Skeletal muscle tissue (tissue), 3 donors: ENCODE measurements at regions not wholly inside any gene's neighbourhood (a gene's known extent, or its start where the extent isn't known, plus 50 kb on each side); places are given as distances from the start of the nearest gene placed in this dataset.

Source experiments
- H3K27ac ChIP-seq: one replicate; pipeline ENCODE4 v1.7.0; 2013; ENCODE audit warnings: mild to moderate bottlenecking, low read depth, low read length, inconsistent platforms
- H3K27me3 ChIP-seq, 3 donors: one replicate each; pipeline ENCODE4 v1.7.0; 2013; ENCODE audit warnings: low read length in 3 of 3; ENCODE audit not compliant: control insufficient read depth in 3 of 3, insufficient read depth in 3 of 3
- H3K36me3 ChIP-seq, 3 donors: one replicate each; pipeline ENCODE4 v1.7.0; 2013; ENCODE audit warnings: low read length in 3 of 3; ENCODE audit not compliant: control insufficient read depth in 3 of 3, insufficient read depth in 3 of 3
- H3K4me1 ChIP-seq, 3 donors: one replicate each; pipeline ENCODE4 v1.7.0; 2013; ENCODE audit warnings: low read length in 3 of 3, mild to moderate bottlenecking in 3 of 3; ENCODE audit not compliant: control insufficient read depth in 3 of 3, insufficient read depth in 3 of 3
- H3K4me3 ChIP-seq, 3 donors: one replicate each; pipeline ENCODE4 v1.7.0; 2013; ENCODE audit warnings: low read length in 3 of 3
- H3K9ac ChIP-seq, 3 donors: one replicate each; pipeline ENCODE4 v1.7.0; 2013; ENCODE audit warnings: low read length in 3 of 3, mild to moderate bottlenecking in 3 of 3, moderate library complexity in 2 of 3, low read depth in 1 of 3
- H3K9me3 ChIP-seq, 3 donors: one replicate each; pipeline ENCODE4 v1.7.0; 2013; ENCODE audit warnings: low read length in 3 of 3; ENCODE audit not compliant: control insufficient read depth in 3 of 3
- donor health status: Osteomylitis.

DNA sequence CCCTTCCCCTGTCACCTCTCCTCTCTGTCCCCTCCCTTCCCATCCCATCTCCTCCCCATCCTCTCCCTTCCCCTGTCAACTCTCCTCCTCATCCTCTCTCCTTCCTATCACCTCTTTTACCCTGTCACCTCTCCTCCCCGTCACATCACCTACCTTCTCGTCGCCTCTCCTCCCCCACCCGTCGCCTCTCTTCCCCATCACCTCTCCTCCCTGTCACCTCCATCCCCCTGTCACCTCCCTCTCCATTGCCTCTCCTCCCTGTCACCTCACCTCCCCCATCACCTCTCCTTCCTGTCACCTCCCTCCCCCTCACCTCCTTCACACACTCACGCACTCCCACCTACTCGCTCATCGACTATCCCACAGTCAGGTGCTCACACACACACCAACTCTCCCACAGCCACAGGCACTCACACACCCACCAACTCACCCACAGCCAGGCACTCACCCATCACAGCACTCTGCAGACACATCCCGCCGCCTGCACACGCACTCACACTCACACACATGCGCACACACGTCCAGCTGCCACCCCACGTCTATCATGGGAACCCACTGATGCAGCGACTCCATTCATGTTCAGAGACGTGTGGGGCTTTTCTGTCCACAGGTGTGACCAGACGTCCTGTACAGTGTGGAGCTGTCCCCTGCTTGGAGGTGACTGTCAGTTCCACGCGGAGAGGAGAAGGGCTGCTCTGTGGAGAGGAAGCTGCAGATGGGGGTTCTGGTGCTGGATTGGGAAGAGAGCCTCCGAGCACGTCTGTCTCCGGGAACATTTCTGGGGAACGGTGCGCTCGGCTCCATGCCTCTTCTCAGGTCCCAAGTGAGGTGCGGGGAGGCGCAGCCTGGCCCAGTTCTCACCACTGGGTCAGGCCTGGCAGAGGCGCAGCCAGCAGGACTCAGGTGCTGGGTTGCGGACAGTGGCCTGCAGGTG, 184.3 kb downstream of the TTLL2 start:
- H3K9ac ChIP-seq = no peak overlapping the region
- peaks cover 10 to 20% (median 10%) of the 10 kb centered on the region in 3 donors for H3K27me3 ChIP-seq

DNA sequence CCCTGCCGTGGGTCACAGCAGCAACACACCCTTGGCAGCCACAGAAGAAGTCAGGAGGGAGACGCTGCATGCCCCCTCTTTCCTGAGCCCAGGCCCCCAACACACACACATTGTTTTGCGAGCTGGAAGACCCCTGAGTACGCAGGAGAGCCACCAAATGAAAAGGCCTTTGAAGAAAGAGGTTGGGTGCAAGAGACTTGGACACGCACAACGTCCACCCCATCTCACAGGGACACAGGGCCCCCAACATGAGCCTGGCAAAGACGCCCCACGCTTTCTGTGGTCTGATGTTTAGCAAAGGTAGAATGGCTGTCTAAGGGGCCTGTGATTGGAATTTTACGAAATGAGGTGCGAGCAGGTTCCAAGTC, 185.0 kb downstream of the TTLL2 start:
- H3K36me3 ChIP-seq = no peaks in the 10 kb centered on the region
- no peaks in the 10 kb centered on the region for H3K9me3 ChIP-seq
- no peak overlapping the region for H3K9ac ChIP-seq
- no peak overlapping the region for H3K27ac ChIP-seq
- H3K27me3 ChIP-seq = peaks cover 10 to 20% (median 10%) of the 10 kb centered on the region in 3 donors
- no peak overlapping the region for H3K4me3 ChIP-seq
- H3K4me1 ChIP-seq = no peaks in the 10 kb centered on the region

More for the DNA sequence above, 184.3 kb downstream of the TTLL2 start:
- no peak overlapping the region for H3K27ac ChIP-seq
- no peaks in the 10 kb centered on the region for H3K4me1 ChIP-seq
- no peaks in the 10 kb centered on the region for H3K36me3 ChIP-seq
- no peak overlapping the region for H3K4me3 ChIP-seq
- H3K9me3 ChIP-seq = no peaks in the 10 kb centered on the region

DNA sequence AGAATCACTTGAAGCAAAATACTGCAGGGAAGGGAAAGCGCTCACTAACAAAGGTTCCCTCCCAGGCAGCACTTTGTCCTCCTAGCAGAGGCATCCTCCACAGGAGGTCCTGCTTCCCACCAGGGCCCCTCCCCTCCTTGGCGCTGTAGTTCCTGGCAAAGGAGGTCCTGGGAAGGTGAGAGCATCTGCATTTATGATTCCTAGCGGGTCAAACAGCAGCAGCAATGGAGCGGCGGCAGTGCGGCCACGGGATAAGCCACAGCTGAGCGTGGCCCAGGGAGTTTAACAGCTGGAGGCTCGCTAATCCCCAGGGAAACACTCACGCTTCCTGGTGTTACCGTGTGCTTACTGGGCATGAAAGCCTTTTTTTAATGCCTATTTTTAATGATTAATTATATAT, 185.8 kb downstream of the TTLL2 start:
- Histone ChIP-seq H3K4me1 (no peaks in the 10 kb centered on the region), H3K9ac (no peak overlapping the region), H3K27me3 (peaks cover 10 to 20% (median 10%) of the 10 kb centered on the region in 3 donors), H3K27ac (no peak overlapping the region), H3K9me3 (no peaks in the 10 kb centered on the region), H3K4me3 (no peak overlapping the region), H3K36me3 (no peaks in the 10 kb centered on the region)

DNA sequence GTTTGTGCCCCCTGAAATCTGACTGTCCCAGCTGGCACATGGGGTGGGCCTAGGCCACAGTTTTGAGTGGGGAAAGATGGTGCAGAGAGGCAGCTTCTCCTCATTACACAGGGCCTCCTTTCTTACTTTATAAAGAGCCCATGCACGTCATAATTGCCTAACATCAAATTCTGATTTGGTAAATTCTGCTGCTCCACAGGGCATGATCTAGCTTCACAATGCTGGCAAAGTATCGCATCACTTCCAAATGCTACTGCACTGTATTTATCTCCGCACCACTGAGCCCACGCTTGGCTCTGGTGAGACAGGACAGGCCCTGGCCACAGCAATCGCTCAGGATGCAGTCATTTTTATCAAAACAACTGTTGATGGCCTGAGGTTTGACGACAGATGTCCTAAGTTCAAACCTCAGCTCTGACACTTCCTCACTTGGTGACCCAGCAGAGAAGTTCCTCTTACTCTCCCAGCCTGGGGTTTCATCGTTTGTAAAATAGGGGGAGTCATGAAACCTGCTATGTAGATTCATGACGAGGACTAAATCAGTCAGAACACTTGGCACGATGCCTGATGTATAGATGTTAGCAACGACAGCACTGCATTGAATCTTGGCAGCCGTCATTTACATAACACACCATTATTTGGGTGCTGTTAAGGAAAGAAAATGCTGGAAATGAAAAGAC, 187.9 kb downstream of the TTLL2 start:
- Histone ChIP-seq H3K27ac (no peak overlapping the region), H3K27me3 (peaks cover 10 to 20% (median 10%) of the 10 kb centered on the region in 3 donors), H3K9me3 (no peaks in the 10 kb centered on the region), H3K4me1 (no peaks in the 10 kb centered on the region), H3K36me3 (no peaks in the 10 kb centered on the region), H3K4me3 (no peak overlapping the region), H3K9ac (no peak overlapping the region)

DNA sequence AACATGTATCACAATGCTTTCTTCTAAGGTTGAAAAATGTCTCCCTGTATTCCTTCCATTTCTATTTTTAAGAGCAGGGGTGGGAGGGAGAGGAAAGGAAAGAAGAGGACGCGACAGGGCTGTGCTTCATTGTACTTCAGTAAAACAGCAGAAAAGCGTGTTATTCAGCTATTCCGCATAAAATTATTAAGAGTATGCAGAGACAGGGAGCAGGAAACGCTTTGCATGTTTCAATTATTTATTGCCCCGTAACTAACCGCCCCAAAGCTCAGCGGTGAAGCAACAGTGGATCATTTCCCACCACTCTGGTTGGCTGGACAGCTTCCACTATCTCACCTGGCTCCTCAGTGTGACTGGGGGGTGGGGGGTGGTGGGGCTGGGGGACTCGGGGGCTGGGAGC, 188.9 kb downstream of the TTLL2 start:
- peaks cover 8 to 20% (median 10%) of the 10 kb centered on the region in 3 donors for H3K27me3 ChIP-seq
- no peaks in the 10 kb centered on the region for H3K4me1 ChIP-seq
- no peak overlapping the region for H3K9ac ChIP-seq
- H3K36me3 ChIP-seq = no peaks in the 10 kb centered on the region
- no peak overlapping the region for H3K4me3 ChIP-seq
- H3K9me3 ChIP-seq = no peaks in the 10 kb centered on the region
- H3K27ac ChIP-seq = no peak overlapping the region

DNA sequence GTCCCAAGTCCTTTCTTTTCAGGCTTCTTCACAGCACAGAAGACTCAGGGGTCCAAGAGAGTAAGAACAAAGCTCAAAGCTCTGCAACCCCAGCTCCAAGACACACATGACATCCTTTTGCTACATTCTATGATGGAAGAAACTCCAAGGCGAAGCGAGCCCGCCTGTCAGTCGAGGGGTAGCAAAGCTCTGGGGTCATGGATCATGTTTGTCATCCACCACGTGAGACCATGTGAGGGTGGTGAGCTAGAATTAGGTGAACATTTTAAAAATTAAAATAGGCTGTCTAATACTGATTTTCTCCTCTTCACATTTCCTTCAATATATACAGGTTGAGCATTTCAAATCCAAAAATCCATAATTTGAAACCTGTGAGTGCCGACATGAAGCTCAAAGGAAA, 189.6 kb downstream of the TTLL2 start:
- Histone ChIP-seq H3K27me3 (peaks cover 1 to 14% (median 5%) of the 10 kb centered on the region in 3 donors), H3K4me1 (no peaks in the 10 kb centered on the region), H3K9ac (no peak overlapping the region), H3K36me3 (no peaks in the 10 kb centered on the region), H3K9me3 (no peaks in the 10 kb centered on the region), H3K27ac (no peak overlapping the region), H3K4me3 (no peak overlapping the region)

DNA sequence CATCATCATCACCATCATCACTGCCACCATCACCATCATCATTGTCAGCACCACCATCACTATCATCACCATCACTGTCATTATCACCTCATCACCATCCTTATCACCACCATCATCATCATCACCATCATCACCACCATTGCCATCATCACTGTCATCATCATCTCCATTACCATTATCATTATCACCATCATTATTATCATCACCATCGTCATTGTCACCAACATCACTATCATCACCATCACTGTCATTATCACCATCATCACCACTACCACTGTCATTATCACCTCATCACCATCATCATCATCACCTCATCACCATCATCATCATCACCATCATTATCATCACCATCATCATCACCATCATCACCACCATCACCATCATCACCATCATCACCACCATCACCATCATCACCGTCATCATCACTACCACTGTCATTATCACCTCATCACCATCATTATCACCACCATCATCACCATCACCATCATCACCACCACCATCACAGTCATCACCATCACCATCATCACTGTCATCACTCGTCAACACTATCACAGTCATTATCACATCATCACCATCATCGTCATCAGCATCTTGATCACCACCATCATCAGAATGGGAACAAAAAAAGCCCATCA, 191.1 kb downstream of the TTLL2 start:
- H3K27ac ChIP-seq = no peak overlapping the region
- no peaks in the 10 kb centered on the region for H3K36me3 ChIP-seq
- no peaks in the 10 kb centered on the region for H3K9me3 ChIP-seq
- H3K9ac ChIP-seq = no peak overlapping the region
- H3K4me3 ChIP-seq = no peak overlapping the region
- no peaks in the 10 kb centered on the region for H3K4me1 ChIP-seq
- H3K27me3 ChIP-seq = peaks cover 0 to 16% (median 4%) of the 10 kb centered on the region in 3 donors

DNA sequence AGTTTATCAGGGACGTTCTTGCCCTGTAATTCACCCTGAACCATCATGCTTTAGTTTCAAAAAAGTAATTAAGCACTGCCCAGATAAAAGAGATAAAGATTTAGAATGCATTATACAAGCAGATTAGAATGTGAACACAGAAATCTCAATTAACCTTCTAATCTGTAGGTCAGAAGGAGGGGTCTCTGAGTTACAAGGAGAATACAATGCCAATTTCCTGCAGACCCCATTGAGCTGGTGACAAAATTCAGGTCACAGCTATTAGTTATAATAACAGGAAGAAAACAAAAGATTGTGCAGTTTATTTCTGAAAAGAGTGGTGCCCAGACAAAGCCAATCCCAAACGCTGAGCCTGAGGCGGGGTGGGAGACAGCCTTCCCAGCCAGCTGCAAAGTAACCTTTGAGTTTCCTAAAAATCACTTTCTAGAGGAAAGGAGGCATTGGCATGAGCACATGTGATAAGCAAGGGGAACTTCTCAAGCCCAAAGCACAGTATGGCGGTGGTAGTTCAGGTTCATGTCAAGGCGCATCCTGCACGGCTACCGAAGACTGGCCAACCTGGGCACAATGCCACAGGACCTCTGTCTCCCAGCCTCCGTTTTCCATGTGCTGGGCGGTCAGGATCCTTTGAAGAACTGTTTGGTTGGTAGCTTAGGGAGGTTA, 192.5 kb downstream of the TTLL2 start:
- Histone ChIP-seq H3K4me3 (no peak overlapping the region), H3K9me3 (no peaks in the 10 kb centered on the region), H3K4me1 (no peaks in the 10 kb centered on the region), H3K27ac (no peak overlapping the region), H3K36me3 (no peaks in the 10 kb centered on the region), H3K27me3 (peaks cover 0 to 9% (median 4%) of the 10 kb centered on the region in 3 donors), H3K9ac (no peak overlapping the region)

DNA sequence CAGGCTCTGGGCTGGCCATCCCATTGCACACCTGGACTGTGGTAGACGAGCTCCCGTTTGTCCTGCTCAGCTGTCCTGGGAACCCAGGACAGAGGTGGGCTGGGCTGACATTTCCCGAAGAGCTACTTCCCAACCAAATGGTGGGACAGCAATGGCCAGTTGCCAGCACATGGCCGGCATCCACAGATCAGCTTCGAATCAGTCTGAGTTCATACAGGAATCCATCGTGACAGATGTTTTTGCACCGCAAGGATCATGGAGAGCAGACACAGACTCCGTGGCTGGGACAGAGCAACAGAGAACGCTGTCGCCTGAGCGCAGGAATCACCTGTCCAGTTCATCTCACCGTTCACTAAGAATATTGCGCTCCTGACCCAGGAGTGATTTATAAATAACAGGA, 198.5 kb downstream of the TTLL2 start:
- Histone ChIP-seq H3K27me3 (peaks cover 2 to 10% (median 4%) of the 10 kb centered on the region in 3 donors), H3K9ac (no peak overlapping the region), H3K9me3 (no peaks in the 10 kb centered on the region), H3K27ac (no peak overlapping the region), H3K36me3 (no peaks in the 10 kb centered on the region), H3K4me1 (no peaks in the 10 kb centered on the region), H3K4me3 (no peak overlapping the region)
